NCI-H2029 treated with DMSO at 0.1 percent for 48 hours (cell line): ENCODE measurements at regions not wholly inside any gene's neighbourhood (a gene's known extent, or its start where the extent isn't known, plus 50 kb on each side); places are given as distances from the start of the nearest gene placed in this dataset.

Source experiments
- DNase-seq: peaks from one replicate; lab custom pipeline; 2025; lab: John Stamatoyannopoulos, UW

- DNase-seq = no peak
Observed at GRCh38 chr3:194084284-194084683, 51.7 kb upstream of the HES1 start.
